ENCODE measurements at regions not wholly inside any gene's neighbourhood (a gene's known extent, or its start where the extent isn't known, plus 50 kb on each side); places are given as distances from the start of the nearest gene placed in this dataset.

DNA sequence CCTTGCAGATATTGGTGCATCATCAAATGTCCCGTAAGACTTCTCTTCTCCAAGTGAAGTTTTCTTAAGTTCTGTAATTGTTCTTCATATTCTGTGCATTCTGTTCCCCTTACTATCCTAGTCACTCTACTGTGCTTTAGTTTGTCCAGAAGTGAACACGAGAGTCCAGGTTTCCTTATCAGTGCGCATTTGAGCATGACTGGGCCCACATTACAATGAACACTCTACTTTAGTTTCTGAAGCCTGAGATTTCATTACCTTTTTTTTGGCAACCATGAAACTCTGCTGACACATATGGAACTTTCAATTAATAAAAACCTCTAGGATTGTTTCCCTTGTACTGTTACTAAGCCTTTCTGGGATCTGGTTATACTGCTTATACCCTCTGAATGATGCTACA is 270.0 kb downstream of the KCNRG start:
- no peak for TF ChIP-seq POLR2A (IDR thresholded peaks at IDR 0.05)
- TF ChIP-seq, protein P1, sequence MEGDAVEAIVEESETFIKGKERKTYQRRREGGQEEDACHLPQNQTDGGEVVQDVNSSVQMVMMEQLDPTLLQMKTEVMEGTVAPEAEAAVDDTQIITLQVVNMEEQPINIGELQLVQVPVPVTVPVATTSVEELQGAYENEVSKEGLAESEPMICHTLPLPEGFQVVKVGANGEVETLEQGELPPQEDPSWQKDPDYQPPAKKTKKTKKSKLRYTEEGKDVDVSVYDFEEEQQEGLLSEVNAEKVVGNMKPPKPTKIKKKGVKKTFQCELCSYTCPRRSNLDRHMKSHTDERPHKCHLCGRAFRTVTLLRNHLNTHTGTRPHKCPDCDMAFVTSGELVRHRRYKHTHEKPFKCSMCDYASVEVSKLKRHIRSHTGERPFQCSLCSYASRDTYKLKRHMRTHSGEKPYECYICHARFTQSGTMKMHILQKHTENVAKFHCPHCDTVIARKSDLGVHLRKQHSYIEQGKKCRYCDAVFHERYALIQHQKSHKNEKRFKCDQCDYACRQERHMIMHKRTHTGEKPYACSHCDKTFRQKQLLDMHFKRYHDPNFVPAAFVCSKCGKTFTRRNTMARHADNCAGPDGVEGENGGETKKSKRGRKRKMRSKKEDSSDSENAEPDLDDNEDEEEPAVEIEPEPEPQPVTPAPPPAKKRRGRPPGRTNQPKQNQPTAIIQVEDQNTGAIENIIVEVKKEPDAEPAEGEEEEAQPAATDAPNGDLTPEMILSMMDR (IDR thresholded peaks at IDR 0.05) = no peak
- no peak for TF ChIP-seq EP300 (IDR thresholded peaks at IDR 0.05; ENCODE audit: low read depth)
- TF ChIP-seq POLR2AphosphoS5 (IDR thresholded peaks at IDR 0.05) = no peak

All from transverse colon (tissue), 4 donors.